ENCODE measurements at regions not wholly inside any gene's neighbourhood (a gene's known extent, or its start where the extent isn't known, plus 50 kb on each side); places are given as distances from the start of the nearest gene placed in this dataset.

- no peak overlapping the region for H4K91ac ChIP-seq (ENCODE audit: insufficient read depth, low read depth, low read length)
- no peaks in the 10 kb centered on the region for H3K9me3 ChIP-seq (ENCODE audit: control insufficient read depth, insufficient read depth, low read length)
- POLR2A ChIA-PET (ENCODE audit: unreplicated experiment), result no interaction called here
- no peak overlapping the region for H3K14ac ChIP-seq (replicated peaks; ENCODE audit: low read depth, low read length)
- no peak for TF ChIP-seq MXI1 (IDR thresholded peaks at IDR 0.05; ENCODE audit: borderline replicate concordance, low read depth, low read length)
- ATAC-seq (ENCODE audit: low read depth), result no peak
- H3K79me1 ChIP-seq (ENCODE audit: low read depth in 1 of 2, low read length in 2 of 2), result no peaks in the 10 kb centered on the region
- no peak overlapping the region for H2AK5ac ChIP-seq (ENCODE audit: low read depth, low read length)
- in situ Hi-C loops (cut with MboI; ENCODE audit: low sequenced_read_pairs) (no loop called here), dilution Hi-C loops (cut with HindIII; ENCODE audit: low sequenced_read_pairs, unreplicated experiment) (no loop called here), intact Hi-C loops (cut with micrococcal nuclease) (no loop called here)
- H4K20me1 ChIP-seq (ENCODE audit: insufficient read depth, low read length), result no peaks in the 10 kb centered on the region
- H3K9me1 ChIP-seq (ENCODE audit: insufficient read depth, low read length), result no peaks in the 10 kb centered on the region
- no peak overlapping the region for H2BK5ac ChIP-seq (ENCODE audit: low read depth, low read length, poor library complexity, severe bottlenecking)
- H3K27ac ChIP-seq (ENCODE audit: insufficient read depth, low read length), result no peak overlapping the region
- H3K36me3 ChIP-seq (ENCODE audit: control insufficient read depth, insufficient read depth, low read length), result no peaks in the 10 kb centered on the region
- no peak overlapping the region for H3K56ac ChIP-seq (ENCODE audit: extremely low read depth, insufficient read depth, low read length)
- no peak overlapping the region for H3K23ac ChIP-seq (ENCODE audit: low read depth, low read length)
- no peaks in the 10 kb centered on the region for H3K27me3 ChIP-seq (ENCODE audit: control insufficient read depth, insufficient read depth, low read length)
- DNase-seq, result no peak
- H4K5ac ChIP-seq (ENCODE audit: low read depth, low read length), result no peak overlapping the region
- H3K9ac ChIP-seq (ENCODE audit: low read depth, low read length), result no peak overlapping the region
- no peak overlapping the region for H2AK9ac ChIP-seq (replicated peaks; ENCODE audit: low read depth, low read length, poor library complexity)
- H2BK15ac ChIP-seq (ENCODE audit: low read depth, low read length), result no peak overlapping the region
- no peak overlapping the region for H3K18ac ChIP-seq (ENCODE audit: low read depth, low read length)
- H4K8ac ChIP-seq (ENCODE audit: low read depth in 2 of 2, low read length in 2 of 2), result no peak overlapping the region
- H3K4ac ChIP-seq (ENCODE audit: low read depth, low read length), result no peak overlapping the region
- WGBS, 2 experiments (ENCODE audit: extremely low coverage in 2 of 2, insufficient read length in 1 of 2), result no CpG with 5 or more reads among the region's 1 CpG
- no peak overlapping the region for H2BK120ac ChIP-seq (ENCODE audit: low read depth, low read length)
- no peak overlapping the region for H2AFZ ChIP-seq (replicated peaks; ENCODE audit: low read length, poor library complexity)
- H3K4me3 ChIP-seq (ENCODE audit: insufficient read depth, low read depth, low read length), result no peak overlapping the region
- CTCF ChIA-PET, result no interaction called here
- no peak overlapping the region for H2BK20ac ChIP-seq (ENCODE audit: low read depth, low read length)
- BruUV-seq (replicated peaks), result no TSS peak
- H3K4me2 ChIP-seq (ENCODE audit: low read depth, low read length), result no peak overlapping the region
- H3K4me1 ChIP-seq (ENCODE audit: control insufficient read depth, insufficient read depth, low read length), result no peaks in the 10 kb centered on the region
Observed at GRCh38 chr5:107147589-107147988, 523.1 kb downstream of the EFNA5 start.

Data from IMR-90 (cell line).